Kidney (tissue), 13 donors: ENCODE measurements at regions not wholly inside any gene's neighbourhood (a gene's known extent, or its start where the extent isn't known, plus 50 kb on each side); places are given as distances from the start of the nearest gene placed in this dataset.

Experiments
- DNase-seq, 5 donors: peaks; one replicate each; pipeline ENCODE4 v3.0.0-alpha.2; 2013 to 2020
- FAIRE-seq: peaks from 2 replicates; lab custom pipeline; 2012; peaks lifted over from hg19 to GRCh38; lab: Jason Lieb, UNC
- H3K27ac ChIP-seq, 2 donors: one replicate each; pipeline ENCODE4 v1.7.0; 2013; ENCODE audit warnings: low read depth in 2 of 2, low read length in 2 of 2, inconsistent platforms in 1 of 2
- H3K27me3 ChIP-seq: one replicate; pipeline ENCODE4 v1.7.1; 2013; ENCODE audit warnings: low read length, inconsistent platforms; ENCODE audit not compliant: control insufficient read depth, insufficient read depth
- H3K36me3 ChIP-seq, 3 donors: one replicate each; pipeline versions ENCODE4 v1.7.0 to v1.7.1; 2013; ENCODE audit warnings: low read length in 3 of 3, control low read depth in 1 of 3, inconsistent platforms in 1 of 3; ENCODE audit not compliant: insufficient read depth in 3 of 3, control insufficient read depth in 2 of 3
- H3K4me1 ChIP-seq, 3 donors: one replicate each; pipeline versions ENCODE4 v1.7.0 to v1.7.1; 2013; ENCODE audit warnings: low read length in 3 of 3, inconsistent platforms in 1 of 3, low read depth in 1 of 3; ENCODE audit not compliant: control insufficient read depth in 2 of 3, insufficient read depth in 2 of 3
- H3K4me3 ChIP-seq, 3 donors: one replicate each; pipeline versions ENCODE4 v1.7.0 to v1.8.1; 2013; ENCODE audit warnings: low read length in 3 of 3, control low read depth in 1 of 3, inconsistent platforms in 1 of 3
- H3K9ac ChIP-seq, 3 donors: one replicate each; pipeline versions ENCODE4 v1.7.0 to v1.7.1; 2013; ENCODE audit warnings: low read length in 3 of 3, control low read depth in 1 of 3, inconsistent platforms in 1 of 3
- H3K9me3 ChIP-seq, 3 donors: one replicate each; pipeline versions ENCODE4 v1.7.0 to v1.7.1; 2013; ENCODE audit warnings: low read length in 3 of 3, control low read depth in 1 of 3, inconsistent platforms in 1 of 3; ENCODE audit not compliant: control insufficient read depth in 2 of 3, insufficient read depth in 1 of 3
- CTCF ChIP-seq: IDR thresholded peaks from 3 replicates; pipeline ENCODE4 v1.5.1; 2012; ENCODE audit warnings: mild to moderate bottlenecking, moderate library complexity, borderline replicate concordance; ENCODE audit not compliant: insufficient read depth; ENCODE audit errors: extremely low read depth
- intact Hi-C: fragments of 100-400 bp; cut with DNase I; formaldehyde crosslinking; loops from one replicate; pipeline ENCODE4 v1.11.1; 2022
- donor health status: control.
- donor health status: control.
- donor health status: control.
- donor health status: control.
- donor health status: control.
- donor health status: DM: yes; HTN: yes; CAD: no.
- donor health status: Normal renal cell carcinoma (clear cell type).

- Histone ChIP-seq H3K4me1 (no peaks in the 10 kb centered on the region), H3K27me3 (no peaks in the 10 kb centered on the region), H3K36me3 (no peaks in the 10 kb centered on the region), H3K4me3 (no peak overlapping the region), H3K9ac (no peak overlapping the region), H3K9me3 (no peaks in the 10 kb centered on the region), H3K27ac (no peak overlapping the region)
- FAIRE-seq (no peak), DNase-seq (no peak)
- TF ChIP-seq CTCF: no peak
- intact Hi-C loops: no loop called here
Measured at GRCh38 chr11:127149410-127149809, 148.8 kb upstream of the KIRREL3 start.

DNA sequence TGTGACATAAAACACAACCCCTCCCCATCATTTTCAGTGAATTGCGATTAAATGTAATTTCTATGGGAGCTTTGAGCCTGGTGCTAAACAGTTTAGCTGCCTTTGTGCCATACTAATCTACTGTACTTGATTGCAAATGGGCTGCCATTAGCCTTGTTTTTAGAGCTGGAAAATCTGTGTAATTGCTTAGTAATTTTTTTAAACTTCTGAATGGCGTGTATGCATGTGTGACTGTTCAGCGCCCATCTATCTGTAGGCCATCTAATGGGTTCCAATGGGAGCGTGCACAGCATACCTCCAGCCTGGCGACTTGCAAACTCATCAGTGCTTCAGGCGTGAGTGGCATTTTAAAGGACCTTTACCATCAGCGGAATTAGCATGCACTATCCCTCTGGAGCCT lies 142.7 kb upstream of the KIRREL3 start:
- DNase-seq: no peak
- intact Hi-C loops: no loop called here
- no peak for TF ChIP-seq CTCF
- Histone ChIP-seq H3K9ac (no peak overlapping the region), H3K4me3 (no peak overlapping the region), H3K36me3 (no peaks in the 10 kb centered on the region), H3K27me3 (no peaks in the 10 kb centered on the region), H3K27ac (no peak overlapping the region), H3K9me3 (no peaks in the 10 kb centered on the region), H3K4me1 (no peaks in the 10 kb centered on the region)
- FAIRE-seq: no peak

GRCh38 chr11:127138613-127139012 lies 138.0 kb upstream of the KIRREL3 start:
- Histone ChIP-seq H3K36me3 (no peaks in the 10 kb centered on the region), H3K27ac (no peak overlapping the region), H3K4me1 (no peaks in the 10 kb centered on the region), H3K27me3 (no peaks in the 10 kb centered on the region), H3K9me3 (no peaks in the 10 kb centered on the region), H3K4me3 (no peak overlapping the region), H3K9ac (no peak overlapping the region)
- FAIRE-seq (no peak), DNase-seq (no peak)
- intact Hi-C loops: loop anchor here (10.0 kb wide), 1 partner anchor 684 kb away; no protein-coding TSS in a partner anchor
- TF ChIP-seq CTCF: no peak

- peak in 4 of 5 donors; percentile 59 to 89 (median 72) for DNase-seq
Measured at GRCh38 chr11:127137771-127138280, 137.3 kb upstream of the KIRREL3 start.

More at GRCh38 chr11:127137771-127138280, 137.3 kb upstream of the KIRREL3 start:
- Histone ChIP-seq H3K4me3 (no peak overlapping the region), H3K27me3 (no peaks in the 10 kb centered on the region), H3K36me3 (no peaks in the 10 kb centered on the region), H3K27ac (no peak overlapping the region), H3K4me1 (no peaks in the 10 kb centered on the region), H3K9ac (no peak overlapping the region), H3K9me3 (no peaks in the 10 kb centered on the region)
- no peak for TF ChIP-seq CTCF
- intact Hi-C loops: loop anchor here (10.0 kb wide), 1 partner anchor 683 kb away; no protein-coding TSS in a partner anchor
- FAIRE-seq: no peak
